SK-N-SH treated with all-trans-retinoic acid at 6 μM for 48 hours (cell line): ENCODE measurements at regions not wholly inside any gene's neighbourhood (a gene's known extent, or its start where the extent isn't known, plus 50 kb on each side); places are given as distances from the start of the nearest gene placed in this dataset.

Source experiments
- ARNTL ChIP-seq: fragments of 450-650 bp; formaldehyde crosslinking; IDR thresholded peaks from 2 replicates; pipeline ENCODE4 v1.5.0; 2020; ENCODE audit warnings: low read depth, mild to moderate bottlenecking, moderate library complexity, borderline replicate concordance
- ISL1 ChIP-seq: fragments of 250-450 bp; sonication (Bioruptor Pico); IDR thresholded peaks from 2 replicates; pipeline ENCODE4 v2.1.2; 2022; ENCODE audit warnings: mild to moderate bottlenecking, moderate library complexity
- PPARA ChIP-seq: fragments of 250-450 bp; sonication (Bioruptor Pico); IDR thresholded peaks from 2 replicates; pipeline ENCODE4 v1.5.0; 2020; ENCODE audit warnings: mild to moderate bottlenecking, borderline replicate concordance
- RARB ChIP-seq: fragments of 250-450 bp; sonication (Bioruptor Pico); IDR thresholded peaks from 2 replicates; pipeline ENCODE4 v1.8.0; 2021; ENCODE audit warnings: mild to moderate bottlenecking, moderate library complexity
- SNAI2 ChIP-seq: fragments of 250-450 bp; sonication (Bioruptor Pico); IDR thresholded peaks from 2 replicates; pipeline ENCODE4 v1.5.0; 2020; ENCODE audit warnings: mild to moderate bottlenecking, moderate library complexity
- TCF4 ChIP-seq: fragments of 250-450 bp; sonication (Bioruptor Pico); IDR thresholded peaks from 2 replicates; pipeline ENCODE4 v1.8.0; 2021; ENCODE audit warnings: mild to moderate bottlenecking, moderate library complexity, borderline replicate concordance
- ZC3H10 ChIP-seq: fragments of 250-450 bp; sonication (Bioruptor Pico); IDR thresholded peaks from 2 replicates; pipeline ENCODE4 v1.5.1; 2021; ENCODE audit warnings: mild to moderate bottlenecking, moderate library complexity
- ZFP3 ChIP-seq: fragments of 250-450 bp; sonication (Bioruptor Pico); IDR thresholded peaks from 2 replicates; pipeline ENCODE4 v1.5.0; 2020; ENCODE audit warnings: mild to moderate bottlenecking, moderate library complexity
- ZFP30 ChIP-seq: fragments of 450-650 bp; formaldehyde crosslinking; IDR thresholded peaks from 2 replicates; pipeline ENCODE4 v1.5.0; 2022; ENCODE audit warnings: mild to moderate bottlenecking, moderate library complexity
- ZNF70 ChIP-seq: fragments of 450-650 bp; formaldehyde crosslinking; IDR thresholded peaks from 2 replicates; pipeline ENCODE4 v1.5.0; 2020; ENCODE audit warnings: mild to moderate bottlenecking, moderate library complexity
- ZNF8 ChIP-seq: fragments of 450-650 bp; formaldehyde crosslinking; IDR thresholded peaks from 2 replicates; pipeline ENCODE4 v1.5.0; 2020; ENCODE audit warnings: mild to moderate bottlenecking, moderate library complexity
- TF ChIP-seq, protein P1 (sequence below): fragments of 250-450 bp; sonication (Bioruptor Pico); IDR thresholded peaks from 2 replicates; pipeline ENCODE4 v1.8.0; 2020; ENCODE audit warnings: mild to moderate bottlenecking, moderate library complexity, borderline replicate concordance
- TF ChIP-seq, protein P2 (sequence below): fragments of 250-450 bp; sonication (Bioruptor Pico); IDR thresholded peaks from 2 replicates; pipeline ENCODE4 v1.8.0; 2021; ENCODE audit warnings: low read depth, mild to moderate bottlenecking, moderate library complexity, borderline replicate concordance

DNA sequence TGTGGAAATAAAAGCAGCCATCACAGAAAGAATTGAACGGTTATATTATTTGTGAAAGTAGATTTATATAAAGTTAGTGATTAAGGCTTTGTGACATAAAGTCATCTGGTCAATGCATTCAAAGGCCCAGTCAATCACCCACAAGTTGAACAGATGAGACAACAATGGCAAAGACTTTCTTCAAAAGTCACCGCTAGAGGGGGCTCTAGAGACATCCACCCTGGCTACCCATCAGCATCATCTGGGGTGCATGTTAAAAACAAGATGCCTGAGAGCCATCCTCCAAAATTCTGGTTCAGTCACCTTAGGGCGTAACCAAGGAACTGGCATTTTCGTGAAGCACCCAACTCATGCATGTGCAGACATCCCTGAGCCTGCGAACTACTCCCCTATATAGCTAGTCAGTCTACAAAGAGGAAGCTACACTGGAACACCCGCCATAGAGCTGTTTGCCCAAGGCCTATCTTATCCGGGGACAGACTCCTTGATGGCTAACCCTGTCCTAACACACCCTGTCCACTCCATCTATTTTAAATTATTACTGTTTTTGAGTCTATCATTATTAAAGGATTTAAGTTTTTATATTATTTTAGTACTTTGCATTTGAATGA lies 970.5 kb downstream of the UQCRFS1 start:
- TF ChIP-seq ZNF8 (no peak), ZNF70 (CRISPR knock-in tag) (no peak), ZFP3 (no peak), ISL1 (CRISPR knock-in tag) (no peak), ZC3H10 (no peak), ZFP30 (no peak), ARNTL (no peak), PPARA (no peak), TCF4 (CRISPR knock-in tag) (no peak), RARB (CRISPR knock-in tag) (no peak), SNAI2 (CRISPR knock-in tag) (no peak)
- TF ChIP-seq, protein P1, sequence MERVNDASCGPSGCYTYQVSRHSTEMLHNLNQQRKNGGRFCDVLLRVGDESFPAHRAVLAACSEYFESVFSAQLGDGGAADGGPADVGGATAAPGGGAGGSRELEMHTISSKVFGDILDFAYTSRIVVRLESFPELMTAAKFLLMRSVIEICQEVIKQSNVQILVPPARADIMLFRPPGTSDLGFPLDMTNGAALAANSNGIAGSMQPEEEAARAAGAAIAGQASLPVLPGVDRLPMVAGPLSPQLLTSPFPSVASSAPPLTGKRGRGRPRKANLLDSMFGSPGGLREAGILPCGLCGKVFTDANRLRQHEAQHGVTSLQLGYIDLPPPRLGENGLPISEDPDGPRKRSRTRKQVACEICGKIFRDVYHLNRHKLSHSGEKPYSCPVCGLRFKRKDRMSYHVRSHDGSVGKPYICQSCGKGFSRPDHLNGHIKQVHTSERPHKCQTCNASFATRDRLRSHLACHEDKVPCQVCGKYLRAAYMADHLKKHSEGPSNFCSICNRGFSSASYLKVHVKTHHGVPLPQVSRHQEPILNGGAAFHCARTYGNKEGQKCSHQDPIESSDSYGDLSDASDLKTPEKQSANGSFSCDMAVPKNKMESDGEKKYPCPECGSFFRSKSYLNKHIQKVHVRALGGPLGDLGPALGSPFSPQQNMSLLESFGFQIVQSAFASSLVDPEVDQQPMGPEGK (CRISPR knock-in tag), result no peak
- TF ChIP-seq, protein P2, sequence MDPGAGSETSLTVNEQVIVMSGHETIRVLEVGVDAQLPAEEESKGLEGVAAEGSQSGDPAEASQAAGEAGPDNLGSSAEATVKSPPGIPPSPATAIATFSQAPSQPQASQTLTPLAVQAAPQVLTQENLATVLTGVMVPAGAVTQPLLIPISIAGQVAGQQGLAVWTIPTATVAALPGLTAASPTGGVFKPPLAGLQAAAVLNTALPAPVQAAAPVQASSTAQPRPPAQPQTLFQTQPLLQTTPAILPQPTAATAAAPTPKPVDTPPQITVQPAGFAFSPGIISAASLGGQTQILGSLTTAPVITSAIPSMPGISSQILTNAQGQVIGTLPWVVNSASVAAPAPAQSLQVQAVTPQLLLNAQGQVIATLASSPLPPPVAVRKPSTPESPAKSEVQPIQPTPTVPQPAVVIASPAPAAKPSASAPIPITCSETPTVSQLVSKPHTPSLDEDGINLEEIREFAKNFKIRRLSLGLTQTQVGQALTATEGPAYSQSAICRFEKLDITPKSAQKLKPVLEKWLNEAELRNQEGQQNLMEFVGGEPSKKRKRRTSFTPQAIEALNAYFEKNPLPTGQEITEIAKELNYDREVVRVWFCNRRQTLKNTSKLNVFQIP (CRISPR knock-in tag), result no peak
